Adipocyte (in vitro differentiated cells): ENCODE measurements at regions not wholly inside any gene's neighbourhood (a gene's known extent, or its start where the extent isn't known, plus 50 kb on each side); places are given as distances from the start of the nearest gene placed in this dataset.

Experiments
- DNase-seq: peaks from one replicate; pipeline ENCODE4 v3.0.0-alpha.2; 2015; ENCODE audit warnings: low read depth
- H3K27me3 ChIP-seq: replicated peaks from 2 replicates; pipeline ENCODE4 v1.7.0; 2013; ENCODE audit warnings: mild to moderate bottlenecking, low read length, moderate library complexity; ENCODE audit not compliant: control insufficient read depth, insufficient read depth
- H3K36me3 ChIP-seq: 2 replicates; pipeline ENCODE4 v1.7.0; 2013; ENCODE audit warnings: low read length, mild to moderate bottlenecking, moderate library complexity; ENCODE audit not compliant: control insufficient read depth, insufficient read depth, severe bottlenecking
- H3K4me1 ChIP-seq: 2 replicates; pipeline ENCODE4 v1.7.0; 2013; ENCODE audit warnings: mild to moderate bottlenecking, low read length, moderate library complexity; ENCODE audit not compliant: control insufficient read depth, insufficient read depth
- H3K4me3 ChIP-seq: 2 replicates; pipeline ENCODE4 v1.7.0; 2013; ENCODE audit warnings: mild to moderate bottlenecking, low read length, moderate library complexity
- H3K9ac ChIP-seq: 2 replicates; pipeline ENCODE4 v1.7.0; 2013; ENCODE audit warnings: mild to moderate bottlenecking, low read length, moderate library complexity
- H3K9me3 ChIP-seq: 2 replicates; pipeline ENCODE4 v1.7.0; 2013; ENCODE audit warnings: mild to moderate bottlenecking, low read length, moderate library complexity; ENCODE audit not compliant: control insufficient read depth

DNA sequence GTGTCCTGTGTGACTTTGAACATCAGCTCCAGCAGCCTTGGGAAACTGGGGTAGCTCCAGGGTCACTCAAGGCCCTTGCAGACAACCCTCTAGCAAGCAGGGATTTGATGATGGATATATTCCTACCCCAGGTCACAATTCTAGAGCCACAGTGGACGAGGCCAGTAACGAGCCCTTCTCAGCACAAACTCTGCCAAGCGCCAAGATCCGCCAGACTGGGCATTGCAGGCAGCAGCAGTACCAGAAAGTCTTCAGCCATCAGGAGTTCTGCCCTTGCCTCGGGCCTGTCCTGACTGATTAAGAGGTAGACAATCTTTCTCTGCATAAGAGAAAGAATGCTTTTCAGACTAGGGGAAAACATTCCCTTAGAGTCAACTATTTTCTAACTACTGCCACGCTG is 259.1 kb downstream of the FBXO15 start:
- Histone ChIP-seq H3K9ac (no peak overlapping the region), H3K4me1 (no peaks in the 10 kb centered on the region), H3K4me3 (no peak overlapping the region), H3K27me3 (no peaks in the 10 kb centered on the region), H3K36me3 (no peaks in the 10 kb centered on the region), H3K9me3 (peaks cover under 1% of the 10 kb centered on the region)
- DNase-seq, result no peak

- Histone ChIP-seq H3K4me3 (no peak overlapping the region), H3K9ac (no peak overlapping the region), H3K4me1 (no peaks in the 10 kb centered on the region), H3K36me3 (no peaks in the 10 kb centered on the region), H3K9me3 (no peaks in the 10 kb centered on the region), H3K27me3 (no peaks in the 10 kb centered on the region)
- no peak for DNase-seq
Observed at GRCh38 chr18:73887801-73888200, 259.8 kb downstream of the FBXO15 start.

DNA sequence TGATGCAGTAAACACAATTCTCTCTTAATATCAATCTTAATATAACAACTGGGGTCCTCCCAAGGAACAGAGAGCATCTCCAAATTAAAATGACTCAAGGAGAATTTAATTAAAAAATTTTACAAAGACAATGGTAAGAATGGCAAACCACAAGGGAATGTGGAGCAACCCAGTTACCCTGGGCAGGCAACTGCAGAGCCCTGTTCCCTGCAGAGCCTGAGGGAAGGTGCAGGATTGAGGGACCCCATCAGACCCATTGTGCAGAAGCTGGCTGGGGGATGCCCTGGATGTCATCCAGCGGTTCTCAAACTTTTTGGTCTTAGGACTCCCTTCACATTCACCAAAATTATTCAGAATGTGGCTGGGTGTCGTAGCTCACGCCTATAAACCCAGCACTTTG is 262.8 kb downstream of the FBXO15 start:
- no peaks in the 10 kb centered on the region for H3K4me1 ChIP-seq
- DNase-seq, result no peak
- no peak overlapping the region for H3K4me3 ChIP-seq
- H3K9me3 ChIP-seq, result no peaks in the 10 kb centered on the region
- H3K9ac ChIP-seq, result no peak overlapping the region
- H3K36me3 ChIP-seq, result no peaks in the 10 kb centered on the region
- H3K27me3 ChIP-seq, result no peaks in the 10 kb centered on the region

- Histone ChIP-seq H3K36me3 (no peaks in the 10 kb centered on the region), H3K9ac (no peak overlapping the region), H3K4me1 (no peaks in the 10 kb centered on the region), H3K27me3 (no peaks in the 10 kb centered on the region), H3K4me3 (no peak overlapping the region), H3K9me3 (no peaks in the 10 kb centered on the region)
- peak; percentile 8 for DNase-seq
Observed at GRCh38 chr18:73881396-73881917, 266.2 kb downstream of the FBXO15 start.

GRCh38 chr18:73880387-73880786 is 267.2 kb downstream of the FBXO15 start:
- Histone ChIP-seq H3K36me3 (no peaks in the 10 kb centered on the region), H3K9me3 (no peaks in the 10 kb centered on the region), H3K9ac (no peak overlapping the region), H3K4me3 (no peak overlapping the region), H3K27me3 (no peaks in the 10 kb centered on the region), H3K4me1 (no peaks in the 10 kb centered on the region)
- DNase-seq, result no peak

DNA sequence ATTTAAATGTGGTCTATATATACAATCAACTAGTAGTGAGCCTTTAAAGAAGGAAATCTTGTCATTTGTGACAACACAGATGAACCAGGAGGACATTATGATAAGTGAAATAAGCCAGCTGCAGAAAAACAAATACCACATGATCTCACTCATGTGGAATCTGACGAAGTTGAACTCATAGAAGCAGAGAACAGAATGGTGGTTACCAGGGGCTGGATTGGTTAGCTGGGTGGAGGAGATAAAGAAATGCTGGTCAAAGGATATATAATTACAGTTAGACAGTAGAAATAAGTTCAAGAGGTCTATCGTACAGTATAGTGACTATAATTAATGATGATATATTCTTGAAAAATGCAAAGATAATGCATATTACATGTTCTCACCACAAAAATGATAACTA is 267.9 kb downstream of the FBXO15 start:
- Histone ChIP-seq H3K9me3 (no peaks in the 10 kb centered on the region), H3K4me1 (no peaks in the 10 kb centered on the region), H3K9ac (no peak overlapping the region), H3K36me3 (no peaks in the 10 kb centered on the region), H3K27me3 (no peaks in the 10 kb centered on the region), H3K4me3 (no peak overlapping the region)
- DNase-seq, result peak; percentile 58

DNA sequence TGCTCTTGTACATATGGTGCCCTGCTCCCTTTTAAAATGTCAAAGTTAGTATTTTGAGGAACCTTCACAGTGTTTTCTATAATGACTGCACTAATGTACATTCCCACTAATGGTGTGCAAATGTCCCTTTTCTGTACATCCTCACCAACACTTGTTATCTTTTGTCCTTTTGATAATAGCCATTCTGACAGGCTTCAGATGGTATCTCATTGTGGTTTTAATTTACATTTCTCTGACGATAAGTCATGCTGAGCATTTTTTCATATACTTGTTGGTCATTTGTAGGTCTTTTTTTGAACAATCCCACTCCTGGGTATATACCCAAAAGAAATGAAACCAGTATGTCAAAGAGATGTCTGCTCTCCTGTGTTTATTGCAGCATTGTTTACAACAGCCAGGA is 268.3 kb downstream of the FBXO15 start:
- Histone ChIP-seq H3K4me3 (no peak overlapping the region), H3K9ac (no peak overlapping the region), H3K36me3 (no peaks in the 10 kb centered on the region), H3K4me1 (no peaks in the 10 kb centered on the region), H3K27me3 (no peaks in the 10 kb centered on the region), H3K9me3 (no peaks in the 10 kb centered on the region)
- DNase-seq, result peak; percentile 22

GRCh38 chr18:73869182-73869581 is 278.5 kb downstream of the FBXO15 start:
- H3K27me3 ChIP-seq, result no peaks in the 10 kb centered on the region
- H3K4me3 ChIP-seq, result no peak overlapping the region
- H3K36me3 ChIP-seq, result no peaks in the 10 kb centered on the region
- no peaks in the 10 kb centered on the region for H3K4me1 ChIP-seq
- DNase-seq, result no peak
- no peak overlapping the region for H3K9ac ChIP-seq
- H3K9me3 ChIP-seq, result no peaks in the 10 kb centered on the region

GRCh38 chr18:73861771-73862170 is 285.9 kb downstream of the FBXO15 start:
- no peak for DNase-seq
- Histone ChIP-seq H3K4me1 (no peaks in the 10 kb centered on the region), H3K9me3 (no peaks in the 10 kb centered on the region)

GRCh38 chr18:73859837-73860397 is 287.7 kb downstream of the FBXO15 start:
- no peak overlapping the region for H3K9ac ChIP-seq
- no peak for DNase-seq
- no peaks in the 10 kb centered on the region for H3K9me3 ChIP-seq
- H3K4me1 ChIP-seq, result no peaks in the 10 kb centered on the region
- no peaks in the 10 kb centered on the region for H3K36me3 ChIP-seq
- H3K27me3 ChIP-seq, result peaks cover 11% of the 10 kb centered on the region
- H3K4me3 ChIP-seq, result no peak overlapping the region

More at GRCh38 chr18:73861771-73862170, 285.9 kb downstream of the FBXO15 start:
- Histone ChIP-seq H3K4me3 (no peak overlapping the region), H3K9ac (no peak overlapping the region), H3K27me3 (peaks cover 11% of the 10 kb centered on the region), H3K36me3 (no peaks in the 10 kb centered on the region)

DNA sequence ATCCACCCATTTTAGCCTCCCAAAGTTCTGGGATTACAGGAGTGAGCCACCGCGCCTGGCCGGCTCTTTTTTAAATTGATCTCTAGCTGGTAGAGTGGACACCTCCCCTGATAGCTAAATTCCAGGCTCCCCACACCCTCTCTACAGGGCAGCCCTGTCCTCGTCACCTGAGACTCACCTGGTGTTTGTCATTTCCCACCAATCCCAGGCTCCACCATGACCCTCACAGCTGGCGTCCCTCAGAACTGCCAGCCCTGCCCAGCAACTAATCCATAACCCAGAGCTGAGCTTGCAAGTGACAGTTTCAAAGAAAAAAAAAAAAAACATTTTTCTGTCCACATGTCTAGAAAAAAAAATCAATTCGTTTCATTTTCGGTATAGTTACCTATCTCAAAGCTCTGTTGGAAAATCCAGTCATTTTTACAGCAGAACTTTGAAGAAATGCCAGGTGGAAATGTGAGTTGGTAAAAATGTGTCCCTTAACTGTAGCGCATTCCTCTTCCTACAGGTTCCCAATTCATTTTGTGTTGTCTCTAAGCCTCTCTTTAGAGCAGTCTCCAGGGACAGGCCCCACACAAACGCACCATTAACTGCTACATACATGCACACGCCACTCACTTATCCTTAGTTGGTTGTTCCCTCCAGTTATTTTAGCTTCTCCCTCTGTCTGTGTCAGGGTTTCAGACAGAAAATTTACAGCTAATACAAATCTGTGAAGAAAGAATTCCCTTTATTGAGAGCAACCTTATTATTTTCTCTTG is 294.7 kb downstream of the FBXO15 start:
- Histone ChIP-seq H3K9ac (no peak overlapping the region), H3K36me3 (no peaks in the 10 kb centered on the region), H3K4me3 (no peak overlapping the region), H3K9me3 (no peaks in the 10 kb centered on the region), H3K27me3 (peaks cover 4% of the 10 kb centered on the region), H3K4me1 (peaks cover 12% of the 10 kb centered on the region)
- no peak for DNase-seq
